ENCODE measurements at regions not wholly inside any gene's neighbourhood (a gene's known extent, or its start where the extent isn't known, plus 50 kb on each side); places are given as distances from the start of the nearest gene placed in this dataset.

DNA sequence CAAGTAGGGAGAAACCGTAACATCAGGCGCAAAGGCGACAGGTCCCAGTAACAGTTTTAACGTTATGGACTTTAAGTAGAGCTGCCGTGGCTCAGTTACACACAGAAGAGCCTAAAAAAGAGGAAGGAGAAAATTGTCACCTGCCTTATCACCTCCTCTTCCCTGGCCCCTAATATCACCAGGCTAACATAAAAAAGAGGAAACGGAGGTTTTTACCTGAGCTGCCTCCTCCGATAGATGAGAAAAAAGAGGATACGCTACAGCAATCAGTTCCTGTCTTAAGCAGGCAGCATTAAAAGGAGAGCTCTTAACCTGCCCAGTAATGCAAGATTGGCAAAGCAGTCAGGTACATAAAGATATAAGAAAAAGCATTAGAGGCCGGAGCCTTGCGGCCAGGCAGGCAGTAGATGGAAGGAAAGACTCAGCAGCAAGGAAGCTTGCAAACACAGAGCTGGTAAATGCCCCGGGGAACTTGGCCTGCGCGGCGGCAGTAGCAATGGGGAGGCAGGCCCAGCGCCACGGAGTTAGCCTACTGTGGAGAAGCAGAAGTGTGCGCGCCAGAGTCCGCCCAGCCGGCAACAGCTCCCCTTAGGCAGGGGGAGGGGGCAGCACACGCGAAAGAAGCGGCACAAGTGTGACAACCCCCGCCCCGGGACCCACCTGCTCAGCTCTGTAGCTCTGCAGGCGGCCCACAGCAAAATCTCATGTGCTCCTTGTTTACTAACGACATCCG, 116.3 kb upstream of the SCN7A start:
- WGBS, 2 donors: 20 to 22% methylated on average over 28 of the region's 28 CpGs
- TF ChIP-seq, protein P1, sequence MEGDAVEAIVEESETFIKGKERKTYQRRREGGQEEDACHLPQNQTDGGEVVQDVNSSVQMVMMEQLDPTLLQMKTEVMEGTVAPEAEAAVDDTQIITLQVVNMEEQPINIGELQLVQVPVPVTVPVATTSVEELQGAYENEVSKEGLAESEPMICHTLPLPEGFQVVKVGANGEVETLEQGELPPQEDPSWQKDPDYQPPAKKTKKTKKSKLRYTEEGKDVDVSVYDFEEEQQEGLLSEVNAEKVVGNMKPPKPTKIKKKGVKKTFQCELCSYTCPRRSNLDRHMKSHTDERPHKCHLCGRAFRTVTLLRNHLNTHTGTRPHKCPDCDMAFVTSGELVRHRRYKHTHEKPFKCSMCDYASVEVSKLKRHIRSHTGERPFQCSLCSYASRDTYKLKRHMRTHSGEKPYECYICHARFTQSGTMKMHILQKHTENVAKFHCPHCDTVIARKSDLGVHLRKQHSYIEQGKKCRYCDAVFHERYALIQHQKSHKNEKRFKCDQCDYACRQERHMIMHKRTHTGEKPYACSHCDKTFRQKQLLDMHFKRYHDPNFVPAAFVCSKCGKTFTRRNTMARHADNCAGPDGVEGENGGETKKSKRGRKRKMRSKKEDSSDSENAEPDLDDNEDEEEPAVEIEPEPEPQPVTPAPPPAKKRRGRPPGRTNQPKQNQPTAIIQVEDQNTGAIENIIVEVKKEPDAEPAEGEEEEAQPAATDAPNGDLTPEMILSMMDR (IDR thresholded peaks at IDR 0.05): no peak
- no peak for TF ChIP-seq POLR2A (IDR thresholded peaks at IDR 0.05)
- intact Hi-C loops (cut with DNase I): no loop called here
- Histone ChIP-seq H3K27ac (no peak overlapping the region), H3K4me3 (replicated peaks in 1 of 3) (no peak overlapping the region), H3K36me3 (no peaks in the 10 kb centered on the region), H3K9me3 (no peaks in the 10 kb centered on the region), H3K4me1 (no peaks in the 10 kb centered on the region), H3K27me3 (no peaks in the 10 kb centered on the region)
- peak; percentile 32 to 53 for DNase-seq

DNA sequence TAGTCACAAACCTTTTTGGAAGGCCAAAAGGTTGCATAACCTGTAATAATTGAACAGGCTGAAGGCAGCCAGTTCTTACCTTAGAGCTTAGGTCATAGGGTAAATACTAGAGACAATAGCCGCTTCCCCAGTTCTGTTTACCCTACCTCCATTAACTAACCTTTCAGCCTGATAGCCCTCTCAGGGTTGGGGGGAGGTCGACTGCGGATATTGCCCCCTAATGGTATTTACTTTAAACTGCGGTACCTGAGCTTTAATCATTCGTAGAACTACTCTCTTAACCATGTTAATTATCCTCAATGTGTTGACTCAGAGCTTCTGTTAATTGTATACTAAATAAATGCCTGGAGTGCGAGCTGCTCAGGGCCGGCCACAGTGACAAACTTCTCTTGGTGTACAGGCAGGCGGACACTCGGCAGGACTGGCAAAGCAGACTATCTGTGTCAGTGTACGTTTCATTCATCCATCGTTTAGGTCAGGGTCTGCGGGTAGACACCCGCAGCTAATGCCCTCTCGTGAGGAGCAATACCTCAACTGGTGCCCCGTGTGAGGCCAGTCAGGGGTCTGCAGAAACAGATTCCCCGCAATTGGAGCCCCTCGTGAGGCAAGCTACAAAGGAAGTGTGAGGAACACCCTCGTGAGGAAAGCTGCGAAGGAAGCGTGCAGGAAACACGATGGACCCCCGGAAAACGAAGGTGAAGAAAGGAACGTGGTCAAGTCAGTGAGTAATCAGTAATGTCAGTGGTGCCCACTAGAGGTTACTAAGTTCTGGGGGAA, 115.3 kb upstream of the SCN7A start:
- intact Hi-C loops (cut with DNase I): no loop called here
- no peak overlapping the region for H3K27ac ChIP-seq
- no peaks in the 10 kb centered on the region for H3K36me3 ChIP-seq
- WGBS, 2 donors: 69 to 71% methylated on average over 24 of the region's 24 CpGs
- H3K4me1 ChIP-seq: no peaks in the 10 kb centered on the region
- DNase-seq: no peak
- H3K4me3 ChIP-seq (replicated peaks in 1 of 3): no peak overlapping the region
- no peaks in the 10 kb centered on the region for H3K27me3 ChIP-seq
- H3K9me3 ChIP-seq: no peaks in the 10 kb centered on the region
- no peak for TF ChIP-seq POLR2A (IDR thresholded peaks at IDR 0.05)
- TF ChIP-seq, protein P1 (IDR thresholded peaks at IDR 0.05): no peak

DNA sequence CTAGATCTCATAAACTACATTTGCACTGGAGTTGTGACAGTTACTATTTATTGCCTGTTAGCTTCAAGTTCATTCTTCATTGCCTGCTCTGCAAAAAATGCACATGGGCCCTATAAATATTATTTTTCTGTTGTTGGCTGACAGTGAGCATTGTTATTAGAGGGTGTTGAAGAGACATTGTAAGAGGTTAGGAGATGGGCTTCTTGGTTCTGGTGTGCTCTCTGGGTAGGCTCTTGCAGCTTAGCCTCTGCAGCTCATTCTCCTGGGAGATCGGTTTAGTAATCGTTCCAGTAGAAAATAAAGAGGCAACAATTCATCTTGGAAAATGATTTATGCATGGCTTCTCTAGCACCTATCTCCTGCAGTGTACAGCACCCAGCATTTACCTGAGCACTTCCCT, 113.8 kb upstream of the SCN7A start:
- intact Hi-C loops (cut with DNase I): no loop called here
- Histone ChIP-seq H3K4me3 (replicated peaks in 1 of 3) (no peak overlapping the region), H3K4me1 (no peaks in the 10 kb centered on the region), H3K27ac (no peak overlapping the region), H3K9me3 (no peaks in the 10 kb centered on the region), H3K36me3 (no peaks in the 10 kb centered on the region), H3K27me3 (no peaks in the 10 kb centered on the region)
- no peak for TF ChIP-seq POLR2A (IDR thresholded peaks at IDR 0.05)
- TF ChIP-seq, protein P1 (IDR thresholded peaks at IDR 0.05): no peak
- WGBS, 2 donors: 83 to 91% methylated on average over 2 of the region's 2 CpGs
- DNase-seq: no peak

DNA sequence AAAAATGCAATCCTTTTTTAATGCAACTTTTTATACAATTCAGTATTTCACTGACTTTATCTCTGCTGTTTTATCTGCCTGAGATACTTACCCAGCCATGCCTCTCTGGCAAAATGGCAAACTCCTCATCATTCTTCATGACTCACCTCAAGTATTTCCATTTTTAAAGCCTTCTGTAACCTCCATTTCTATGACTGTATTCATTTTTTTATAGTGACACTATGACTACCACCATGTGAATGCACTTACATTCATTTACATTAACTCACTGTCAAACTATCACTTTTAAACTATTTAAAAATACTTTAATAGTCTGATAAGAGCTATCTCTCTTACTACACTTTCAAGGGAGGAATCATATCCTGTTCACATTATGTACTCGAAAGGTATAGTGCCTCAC, 99.4 kb upstream of the SCN7A start:
- H3K36me3 ChIP-seq: no peaks in the 10 kb centered on the region
- no peaks in the 10 kb centered on the region for H3K9me3 ChIP-seq
- H3K4me1 ChIP-seq: no peaks in the 10 kb centered on the region
- DNase-seq: no peak
- no peak overlapping the region for H3K4me3 ChIP-seq (replicated peaks in 1 of 3)
- H3K27me3 ChIP-seq: no peaks in the 10 kb centered on the region
- intact Hi-C loops (cut with DNase I): no loop called here
- TF ChIP-seq, protein P1 (IDR thresholded peaks at IDR 0.05): no peak
- no peak for TF ChIP-seq POLR2A (IDR thresholded peaks at IDR 0.05)
- WGBS, 2 donors: 90 to 91% methylated on average over 1 of the region's 1 CpG
- H3K27ac ChIP-seq: no peak overlapping the region

DNA sequence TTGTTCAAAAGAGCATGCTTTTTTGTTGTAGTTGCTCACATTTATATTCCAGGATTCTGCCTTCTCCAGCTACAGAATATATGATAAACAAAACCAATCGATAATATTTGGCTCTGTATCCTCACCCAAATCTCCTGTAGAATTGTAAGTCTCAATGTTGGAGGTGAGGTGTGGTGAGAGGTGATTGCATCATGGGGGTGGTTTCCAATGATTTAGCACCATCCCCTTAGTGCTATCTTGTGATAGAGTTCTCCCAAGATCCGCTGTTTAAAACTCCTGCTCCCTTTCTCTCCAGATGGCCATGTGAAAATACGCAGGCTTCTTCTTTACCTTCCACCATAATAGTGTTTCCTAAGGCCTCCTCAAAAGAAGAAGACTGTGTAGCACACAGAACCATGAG, 98.7 kb upstream of the SCN7A start:
- Histone ChIP-seq H3K36me3 (no peaks in the 10 kb centered on the region), H3K4me3 (replicated peaks in 1 of 3) (no peak overlapping the region), H3K4me1 (no peaks in the 10 kb centered on the region), H3K27ac (no peak overlapping the region), H3K27me3 (no peaks in the 10 kb centered on the region), H3K9me3 (no peaks in the 10 kb centered on the region)
- WGBS, 2 donors: 96 to 98% methylated on average over 3 of the region's 3 CpGs
- intact Hi-C loops (cut with DNase I): no loop called here
- DNase-seq: no peak
- TF ChIP-seq POLR2A (IDR thresholded peaks at IDR 0.05): no peak
- TF ChIP-seq, protein P1 (IDR thresholded peaks at IDR 0.05): no peak
